ENCODE measurements at regions not wholly inside any gene's neighbourhood (a gene's known extent, or its start where the extent isn't known, plus 50 kb on each side); places are given as distances from the start of the nearest gene placed in this dataset.

- Histone ChIP-seq H4K20me1 (ENCODE audit: control insufficient read depth, insufficient read depth) (no peaks in the 10 kb centered on the region), H3K4me1 (ENCODE audit: control insufficient read depth, insufficient read depth, low read length) (no peaks in the 10 kb centered on the region), H3K27ac (ENCODE audit: control insufficient read depth, insufficient read depth) (no peak overlapping the region), H3K79me2 (ENCODE audit: control insufficient read depth, insufficient read depth, low read length) (no peaks in the 10 kb centered on the region), H3K9me3 (replicated peaks; ENCODE audit: control insufficient read depth, insufficient read depth, low read length) (no peaks in the 10 kb centered on the region), H3K4me3 (no peak overlapping the region), H3K36me3 (ENCODE audit: control insufficient read depth in 2 of 2, insufficient read depth in 2 of 2, low read length in 1 of 2) (no peaks in the 10 kb centered on the region), H3K9ac (ENCODE audit: control insufficient read depth, insufficient read depth, low read length) (no peak overlapping the region), H2AFZ (ENCODE audit: control insufficient read depth, low read depth, low read length) (no peak overlapping the region), H3K27me3 (replicated peaks in 1 of 2; ENCODE audit: control insufficient read depth in 2 of 2, insufficient read depth in 2 of 2, low read length in 1 of 2) (no peaks in the 10 kb centered on the region), H3K4me2 (ENCODE audit: control insufficient read depth, insufficient read depth) (no peak overlapping the region)
- no peak for DNase-seq (ENCODE audit: low read depth, low spot score)
- RAD21 ChIA-PET (ENCODE audit: unreplicated experiment) = no interaction called here
- 68% methylated on average over 4 of the region's 4 CpGs for WGBS (ENCODE audit: insufficient coverage, insufficient replicate concordance, low lambda C conversion rate, missing lambda C conversion rate)
- SMC1A ChIA-PET (ENCODE audit: uncharacterized antibody, unreplicated experiment) = no interaction called here
- no peak for FAIRE-seq
- intact Hi-C loops (cut with micrococcal nuclease; ENCODE audit: unreplicated experiment) (no loop called here), in situ Hi-C loops (cut with MboI) (no loop called here)
- ATAC-seq = no peak
- POLR2A ChIA-PET = no interaction called here
- TF ChIP-seq CHD1 (IDR thresholded peaks at IDR 0.05; ENCODE audit: low read depth, low read length) = no peak
- no TSS peak for BruUV-seq (replicated peaks)
- CTCF ChIA-PET = no interaction called here
These were observed 58.1 kb downstream of the KLF4 start for GRCh38 chr9:107431461-107431860.

- Histone ChIP-seq H3K4me3 (no peak overlapping the region), H3K9ac (ENCODE audit: control insufficient read depth, insufficient read depth, low read length) (no peak overlapping the region), H3K27me3 (replicated peaks in 1 of 2; ENCODE audit: control insufficient read depth in 2 of 2, insufficient read depth in 2 of 2, low read length in 1 of 2) (no peaks in the 10 kb centered on the region), H3K36me3 (ENCODE audit: control insufficient read depth in 2 of 2, insufficient read depth in 2 of 2, low read length in 1 of 2) (no peaks in the 10 kb centered on the region), H3K4me2 (ENCODE audit: control insufficient read depth, insufficient read depth) (no peak overlapping the region), H4K20me1 (ENCODE audit: control insufficient read depth, insufficient read depth) (no peaks in the 10 kb centered on the region), H3K27ac (ENCODE audit: control insufficient read depth, insufficient read depth) (no peak overlapping the region), H2AFZ (ENCODE audit: control insufficient read depth, low read depth, low read length) (no peak overlapping the region), H3K4me1 (ENCODE audit: control insufficient read depth, insufficient read depth, low read length) (no peaks in the 10 kb centered on the region), H3K79me2 (ENCODE audit: control insufficient read depth, insufficient read depth, low read length) (no peaks in the 10 kb centered on the region), H3K9me3 (replicated peaks; ENCODE audit: control insufficient read depth, insufficient read depth, low read length) (no peaks in the 10 kb centered on the region)
- ChIA-PET RAD21 (ENCODE audit: unreplicated experiment) (no interaction called here), POLR2A (no interaction called here), SMC1A (ENCODE audit: uncharacterized antibody, unreplicated experiment) (no interaction called here), CTCF (no interaction called here)
- no peak for ATAC-seq
- in situ Hi-C loops (cut with MboI) = no loop called here
- FAIRE-seq = no peak
- intact Hi-C loops (cut with micrococcal nuclease; ENCODE audit: unreplicated experiment) = no loop called here
- WGBS (ENCODE audit: insufficient coverage, insufficient replicate concordance, low lambda C conversion rate, missing lambda C conversion rate) = 50% methylated on average over 7 of the region's 7 CpGs
- TF ChIP-seq CHD1 (IDR thresholded peaks at IDR 0.05; ENCODE audit: low read depth, low read length) = no peak
- TF ChIP-seq USF2 (IDR thresholded peaks at IDR 0.05; ENCODE audit: borderline replicate concordance, low read depth, low read length) = no peak
- TF ChIP-seq HDAC2 (IDR thresholded peaks at IDR 0.05) = no peak
- TF ChIP-seq BRCA1 (IDR thresholded peaks at IDR 0.05; ENCODE audit: low read depth, low read length) = no peak
- TF ChIP-seq KAT2A (conservative IDR thresholded peaks at IDR 0.05; ENCODE audit: control insufficient read depth, low read depth, low read length) = no peak
- no peak for TF ChIP-seq JUNB (IDR thresholded peaks at IDR 0.05)
- TF ChIP-seq RUNX3 (IDR thresholded peaks at IDR 0.05; ENCODE audit: low read length) = no peak
- no peak for TF ChIP-seq ATF3 (IDR thresholded peaks at IDR 0.05; ENCODE audit: borderline replicate concordance, extremely low read depth, low read depth, low read length)
- TF ChIP-seq YY1 (IDR thresholded peaks at IDR 0.05; ENCODE audit: low read depth, low read length) = no peak
- no peak for TF ChIP-seq PAX8 (IDR thresholded peaks at IDR 0.05)
- no peak for TF ChIP-seq POLR2A (IDR thresholded peaks at IDR 0.05; ENCODE audit: low read depth, low read length)
- no peak for TF ChIP-seq ZNF24 (IDR thresholded peaks at IDR 0.05)
- no peak for TF ChIP-seq MAX (IDR thresholded peaks at IDR 0.05; ENCODE audit: low read depth, low read length)
- no peak for TF ChIP-seq MTA2 (IDR thresholded peaks at IDR 0.05; ENCODE audit: low read depth)
- no peak for TF ChIP-seq MEF2A (IDR thresholded peaks at IDR 0.05; ENCODE audit: insufficient read depth, low read depth, low read length)
- TF ChIP-seq HDAC6 (IDR thresholded peaks at IDR 0.05; ENCODE audit: unreplicated experiment) = no peak
- TF ChIP-seq POU2F2 (IDR thresholded peaks at IDR 0.05; ENCODE audit: borderline replicate concordance, low read depth, low read length) = no peak
- no peak for TF ChIP-seq ESRRA (IDR thresholded peaks at IDR 0.05; ENCODE audit: low read length)
- BruUV-seq (replicated peaks) = no TSS peak
- DNase-seq (ENCODE audit: low read depth, low spot score) = no peak
These were observed 59.5 kb downstream of the KLF4 start for GRCh38 chr9:107430071-107430470.
